GM12878 (cell line): ENCODE measurements at regions not wholly inside any gene's neighbourhood (a gene's known extent, or its start where the extent isn't known, plus 50 kb on each side); places are given as distances from the start of the nearest gene placed in this dataset.

Experiments used
- BHLHE40 ChIP-seq, 2 experiments: fragments of 450-650 bp in 1 of 2; IDR thresholded peaks; 2 replicates each; pipeline ENCODE4 v1.6.1; 2011 to 2017; ENCODE audit warnings: low read depth in 2 of 2, borderline replicate concordance in 1 of 2, improper control_type of control experiment in 1 of 2, low read length in 1 of 2, mild to moderate bottlenecking in 1 of 2
- CTCF ChIP-seq, 3 experiments: IDR thresholded peaks in 2 of 3; conservative IDR thresholded peaks in 1 of 3; 2 replicates each; pipeline ENCODE4 v1.5.1; 2011; ENCODE audit warnings: low read depth in 3 of 3, low read length in 3 of 3, mild to moderate bottlenecking in 3 of 3, control low read depth in 2 of 3, moderate library complexity in 2 of 3, inconsistent platforms in 1 of 3, mixed read lengths in 1 of 3; ENCODE audit not compliant: control insufficient read depth in 2 of 3, insufficient read depth in 1 of 3; ENCODE audit errors: extremely low read depth in 1 of 3
- EP300 ChIP-seq, 2 experiments: fragments of 150-350 bp in 1 of 2; IDR thresholded peaks; 2 replicates each; pipeline ENCODE4 v1.6.1; 2011 to 2012; ENCODE audit warnings: low read depth in 2 of 2, low read length in 2 of 2, borderline replicate concordance in 1 of 2, improper control_type of control experiment in 1 of 2, inconsistent platforms in 1 of 2; ENCODE audit not compliant: control insufficient read depth in 1 of 2
- FOXM1 ChIP-seq: IDR thresholded peaks from 2 replicates; pipeline ENCODE4 v1.6.1; 2012; ENCODE audit warnings: low read depth, mild to moderate bottlenecking, inconsistent platforms, low read length, moderate library complexity
- HDAC2 ChIP-seq: fragments of 200-600 bp; sonication (generic); IDR thresholded peaks from 2 replicates; pipeline ENCODE4 v1.6.1; 2017
- POLR2A ChIP-seq: IDR thresholded peaks from 2 replicates; pipeline ENCODE4 v1.6.1; 2011; ENCODE audit warnings: low read depth, mild to moderate bottlenecking, low read length
- RAD21 ChIP-seq: IDR thresholded peaks from 2 replicates; pipeline ENCODE4 v1.6.1; 2011; ENCODE audit warnings: mild to moderate bottlenecking, low read depth, low read length, moderate library complexity; ENCODE audit not compliant: insufficient read depth
- SIN3A ChIP-seq: IDR thresholded peaks from 2 replicates; pipeline ENCODE4 v1.6.1; 2012; ENCODE audit warnings: low read depth, low read length, improper control_type of control experiment
- SKIL ChIP-seq: fragments of 450-650 bp; IDR thresholded peaks from 2 replicates; pipeline ENCODE4 v1.6.1; 2017; ENCODE audit warnings: mild to moderate bottlenecking, low read depth, inconsistent platforms; ENCODE audit not compliant: poor library complexity, severe bottlenecking
- STAT3 ChIP-seq: IDR thresholded peaks from 2 replicates; pipeline ENCODE4 v1.6.1; 2011; ENCODE audit warnings: low read depth, low read length, improper control_type of control experiment
- ZNF274 ChIP-seq: IDR thresholded peaks from one replicate; pipeline ENCODE4 v1.8.0; 2011; ENCODE audit not compliant: insufficient read length, insufficient read depth
- TF ChIP-seq, protein P1 (sequence below): IDR thresholded peaks from 2 replicates; pipeline ENCODE4 v1.6.1; 2012; ENCODE audit warnings: low read depth, low read length, improper control_type of control experiment

DNA sequence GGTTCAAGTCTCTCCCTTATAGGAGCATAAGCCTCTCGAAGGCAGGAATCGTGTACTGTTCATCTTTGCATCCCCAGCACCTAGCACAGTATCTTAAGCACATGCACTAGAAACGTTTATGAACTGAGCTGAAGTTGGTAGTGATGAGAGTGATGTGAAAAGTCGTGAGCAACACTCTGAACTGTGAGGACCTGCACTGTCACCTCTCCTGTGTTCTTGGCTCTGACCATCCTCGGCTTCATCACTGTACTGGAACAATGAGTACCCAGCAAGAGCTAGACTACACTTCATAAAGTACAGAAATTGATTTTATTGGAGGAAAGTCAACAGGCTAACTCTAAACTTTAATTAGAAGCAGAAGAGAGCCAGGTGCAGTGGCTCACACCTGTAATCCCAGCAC, 473.6 kb downstream of the BCAT1 start:
- TF ChIP-seq FOXM1: no peak
- no peak for TF ChIP-seq EP300 (IDR thresholded peaks at IDR 0.05; ENCODE audit: borderline replicate concordance in 1 of 2, control insufficient read depth in 1 of 2, low read depth in 2 of 2, low read length in 2 of 2)
- TF ChIP-seq ZNF274: no peak
- TF ChIP-seq POLR2A: no peak
- TF ChIP-seq CTCF (IDR thresholded peaks at IDR 0.05 in 2 of 3, conservative IDR thresholded peaks at IDR 0.05 in 1 of 3; ENCODE audit: control insufficient read depth in 2 of 3, extremely low read depth in 1 of 3, insufficient read depth in 1 of 3, low read depth in 3 of 3, low read length in 3 of 3): no peak
- TF ChIP-seq STAT3: no peak
- no peak for TF ChIP-seq HDAC2
- TF ChIP-seq SIN3A: no peak
- TF ChIP-seq SKIL: no peak
- TF ChIP-seq RAD21: no peak
- TF ChIP-seq, protein P1, sequence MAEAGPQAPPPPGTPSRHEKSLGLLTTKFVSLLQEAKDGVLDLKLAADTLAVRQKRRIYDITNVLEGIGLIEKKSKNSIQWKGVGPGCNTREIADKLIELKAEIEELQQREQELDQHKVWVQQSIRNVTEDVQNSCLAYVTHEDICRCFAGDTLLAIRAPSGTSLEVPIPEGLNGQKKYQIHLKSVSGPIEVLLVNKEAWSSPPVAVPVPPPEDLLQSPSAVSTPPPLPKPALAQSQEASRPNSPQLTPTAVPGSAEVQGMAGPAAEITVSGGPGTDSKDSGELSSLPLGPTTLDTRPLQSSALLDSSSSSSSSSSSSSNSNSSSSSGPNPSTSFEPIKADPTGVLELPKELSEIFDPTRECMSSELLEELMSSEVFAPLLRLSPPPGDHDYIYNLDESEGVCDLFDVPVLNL: no peak
- no peak for TF ChIP-seq BHLHE40 (IDR thresholded peaks at IDR 0.05; ENCODE audit: borderline replicate concordance in 1 of 2, low read depth in 2 of 2, low read length in 1 of 2)
